Brain microvascular endothelial cell (primary cell): ENCODE measurements at regions not wholly inside any gene's neighbourhood (a gene's known extent, or its start where the extent isn't known, plus 50 kb on each side); places are given as distances from the start of the nearest gene placed in this dataset.

Source experiments
- DNase-seq: peaks from one replicate; pipeline ENCODE4 v3.0.0-alpha.2; 2020
- H3K27ac ChIP-seq: fragments of 250-450 bp; sonication (Bioruptor Pico); 2 replicates; pipeline ENCODE4 v1.5.1; 2020; ENCODE audit warnings: mild to moderate bottlenecking, moderate library complexity
- H3K27me3 ChIP-seq: fragments of 250-450 bp; sonication (Bioruptor Pico); replicated peaks from 2 replicates; pipeline ENCODE4 v1.5.1; 2020; ENCODE audit warnings: mild to moderate bottlenecking
- H3K36me3 ChIP-seq: fragments of 250-450 bp; sonication (Bioruptor Pico); replicated peaks from 2 replicates; pipeline ENCODE4 v1.5.1; 2020; ENCODE audit warnings: mild to moderate bottlenecking
- H3K4me3 ChIP-seq: 2 replicates; pipeline ENCODE4 v1.5.1; 2011; ENCODE audit warnings: low read depth, mild to moderate bottlenecking, control low read depth, low read length, moderate library complexity
- CTCF ChIP-seq: IDR thresholded peaks from 2 replicates; pipeline ENCODE4 v1.5.1; 2011; ENCODE audit warnings: low read depth, mild to moderate bottlenecking, moderate library complexity, low read length, control low read depth, inconsistent platforms; ENCODE audit errors: missing control alignments
- in situ Hi-C: cut with HindIII; loops from 2 replicates; pipeline ENCODE4 v1.10.0; 2017; ENCODE audit warnings: low sequenced_read_pairs, low pct_ligation_motif_present

GRCh38 chr22:47631571-47632102 is 869.2 kb downstream of the TBC1D22A start:
- H3K4me3 ChIP-seq, result no peak overlapping the region
- no peak for TF ChIP-seq CTCF
- DNase-seq, result no peak
- H3K36me3 ChIP-seq, result no peaks in the 10 kb centered on the region
- no peak overlapping the region for H3K27ac ChIP-seq
- no peaks in the 10 kb centered on the region for H3K27me3 ChIP-seq
- in situ Hi-C loops, result no loop called here

- no peak overlapping the region for H3K4me3 ChIP-seq
- H3K27me3 ChIP-seq, result no peaks in the 10 kb centered on the region
- no peak for TF ChIP-seq CTCF
- no peak overlapping the region for H3K27ac ChIP-seq
- no peak for DNase-seq
- no peaks in the 10 kb centered on the region for H3K36me3 ChIP-seq
- in situ Hi-C loops, result no loop called here
Measured at GRCh38 chr22:47630741-47631534, 868.5 kb downstream of the TBC1D22A start.

GRCh38 chr22:47629791-47630655 is 867.6 kb downstream of the TBC1D22A start:
- Histone ChIP-seq H3K27me3 (no peaks in the 10 kb centered on the region), H3K4me3 (no peak overlapping the region), H3K36me3 (no peaks in the 10 kb centered on the region), H3K27ac (no peak overlapping the region)
- DNase-seq, result no peak
- no peak for TF ChIP-seq CTCF
- in situ Hi-C loops, result no loop called here

- Histone ChIP-seq H3K27me3 (no peaks in the 10 kb centered on the region), H3K27ac (no peak overlapping the region), H3K4me3 (no peak overlapping the region), H3K36me3 (no peaks in the 10 kb centered on the region)
- TF ChIP-seq CTCF, result no peak
- no peak for DNase-seq
- in situ Hi-C loops, result no loop called here
Measured at GRCh38 chr22:47629273-47629711, 866.8 kb downstream of the TBC1D22A start.

- in situ Hi-C loops, result no loop called here
Measured at GRCh38 chr22:47628477-47629272, 866.2 kb downstream of the TBC1D22A start.

More at GRCh38 chr22:47628477-47629272, 866.2 kb downstream of the TBC1D22A start:
- no peak for DNase-seq
- no peak overlapping the region for H3K27ac ChIP-seq
- no peaks in the 10 kb centered on the region for H3K27me3 ChIP-seq
- H3K4me3 ChIP-seq, result no peak overlapping the region
- TF ChIP-seq CTCF, result no peak
- no peaks in the 10 kb centered on the region for H3K36me3 ChIP-seq
